ENCODE measurements at regions not wholly inside any gene's neighbourhood (a gene's known extent, or its start where the extent isn't known, plus 50 kb on each side); places are given as distances from the start of the nearest gene placed in this dataset.

GRCh38 chr5:156134216-156134615, 192.7 kb upstream of the SGCD start:
- TF ChIP-seq CTCF (IDR thresholded peaks at IDR 0.05), result no peak
- no peak for TF ChIP-seq POLR2A (IDR thresholded peaks at IDR 0.05)
- no peak for TF ChIP-seq POLR2AphosphoS5 (IDR thresholded peaks at IDR 0.05)
